Stomach smooth muscle (tissue), 2 donors: ENCODE measurements at regions not wholly inside any gene's neighbourhood (a gene's known extent, or its start where the extent isn't known, plus 50 kb on each side); places are given as distances from the start of the nearest gene placed in this dataset.

Source experiments
- H3K27ac ChIP-seq: one replicate; pipeline ENCODE4 v1.7.0; 2013; ENCODE audit warnings: mild to moderate bottlenecking, low read length, inconsistent platforms
- H3K27me3 ChIP-seq, 2 donors: one replicate each; pipeline ENCODE4 v1.7.0; 2013; ENCODE audit warnings: low read length in 2 of 2; ENCODE audit not compliant: insufficient read depth in 2 of 2, control insufficient read depth in 1 of 2
- H3K36me3 ChIP-seq, 2 donors: one replicate each; pipeline ENCODE4 v1.7.0; 2013; ENCODE audit warnings: low read length in 2 of 2; ENCODE audit not compliant: control insufficient read depth in 2 of 2, insufficient read depth in 2 of 2
- H3K4me1 ChIP-seq: one replicate; pipeline ENCODE4 v1.7.0; 2013; ENCODE audit warnings: low read length; ENCODE audit not compliant: control insufficient read depth, insufficient read depth
- H3K4me3 ChIP-seq, 2 donors: one replicate each; pipeline ENCODE4 v1.7.0; 2013; ENCODE audit warnings: low read length in 2 of 2
- H3K9ac ChIP-seq, 2 donors: one replicate each; pipeline ENCODE4 v1.7.0; 2013; ENCODE audit warnings: low read length in 2 of 2, mild to moderate bottlenecking in 1 of 2
- H3K9me3 ChIP-seq, 2 donors: one replicate each; pipeline ENCODE4 v1.7.0; 2013; ENCODE audit warnings: low read length in 2 of 2; ENCODE audit not compliant: control insufficient read depth in 2 of 2
- donor health status: healthy.
- donor health status: Pancreatic carcinoma.

DNA sequence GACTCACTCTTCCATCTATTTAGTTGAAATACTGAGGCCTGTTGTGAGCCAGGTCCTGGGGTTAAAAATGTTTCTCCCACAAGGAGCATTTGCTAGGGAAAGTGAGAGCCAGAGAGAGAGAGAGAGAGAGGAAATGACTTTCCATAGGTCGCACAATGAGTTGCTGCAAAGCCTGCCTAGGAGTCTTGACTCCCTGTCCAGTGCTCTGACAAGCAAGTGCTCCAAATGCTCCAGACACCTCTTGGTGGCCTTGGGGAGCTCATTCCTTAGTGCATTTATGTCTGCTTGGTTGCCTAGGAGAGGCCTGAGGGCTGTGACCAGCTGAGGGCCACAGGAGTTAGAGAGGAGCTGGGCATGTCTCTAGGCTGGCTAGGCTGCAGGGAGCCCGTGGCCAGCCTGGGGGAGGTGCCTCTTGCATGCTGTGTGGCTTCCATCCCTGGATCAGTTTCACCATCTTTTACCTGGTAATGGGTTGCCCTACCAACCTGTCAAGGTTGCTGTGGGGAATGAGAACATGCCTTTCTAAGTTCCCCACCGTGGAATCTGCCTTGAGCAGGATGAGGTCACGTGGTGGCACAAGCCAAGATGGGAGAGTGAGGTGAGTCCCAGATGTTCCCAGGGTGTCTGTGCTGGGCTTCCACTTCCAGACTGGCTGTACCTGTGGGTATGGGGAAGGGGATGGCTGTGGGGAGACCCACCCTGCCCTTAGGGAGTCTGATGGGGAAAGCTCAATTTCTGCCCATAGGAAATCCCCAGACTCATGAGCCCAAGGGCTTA, 105.0 kb downstream of the VEGFA start:
- Histone ChIP-seq H3K27me3 (no peaks in the 10 kb centered on the region), H3K36me3 (no peaks in the 10 kb centered on the region), H3K27ac (no peak overlapping the region), H3K4me3 (no peak overlapping the region), H3K9me3 (no peaks in the 10 kb centered on the region), H3K9ac (no peak overlapping the region), H3K4me1 (peaks cover 2% of the 10 kb centered on the region)

GRCh38 chr6:43873806-43874714, 104.0 kb downstream of the VEGFA start:
- Histone ChIP-seq H3K36me3 (no peaks in the 10 kb centered on the region), H3K9ac (no peak overlapping the region), H3K27ac (no peak overlapping the region), H3K4me1 (peaks cover 2% of the 10 kb centered on the region), H3K27me3 (no peaks in the 10 kb centered on the region), H3K9me3 (no peaks in the 10 kb centered on the region), H3K4me3 (no peak overlapping the region)

GRCh38 chr6:43871933-43872332, 101.9 kb downstream of the VEGFA start:
- H3K36me3 ChIP-seq: no peaks in the 10 kb centered on the region
- no peak overlapping the region for H3K9ac ChIP-seq
- H3K9me3 ChIP-seq: no peaks in the 10 kb centered on the region
- H3K27ac ChIP-seq: no peak overlapping the region
- no peak overlapping the region for H3K4me3 ChIP-seq
- H3K4me1 ChIP-seq: no peaks in the 10 kb centered on the region
- H3K27me3 ChIP-seq: no peaks in the 10 kb centered on the region

DNA sequence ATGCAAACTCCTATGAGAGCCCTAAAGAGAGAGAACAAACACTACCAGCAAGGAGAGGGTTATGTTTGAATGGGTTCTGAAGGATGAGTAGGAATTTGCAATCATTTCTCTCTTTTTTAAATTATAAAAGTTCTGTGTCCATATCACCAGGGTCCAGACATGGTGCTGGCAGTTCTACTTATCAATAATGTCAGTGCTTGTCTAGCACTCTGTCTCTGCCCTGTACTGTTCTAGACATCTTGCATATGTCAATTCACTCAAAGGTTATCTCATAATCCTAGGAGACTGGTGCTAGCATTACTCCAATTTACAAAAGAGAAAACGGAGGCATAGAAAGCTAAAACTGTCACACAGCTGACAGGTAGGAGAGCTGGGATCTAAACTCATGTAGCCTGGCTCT, 101.3 kb downstream of the VEGFA start:
- H3K36me3 ChIP-seq: no peaks in the 10 kb centered on the region
- H3K4me1 ChIP-seq: no peaks in the 10 kb centered on the region
- H3K9ac ChIP-seq: no peak overlapping the region
- H3K27me3 ChIP-seq: no peaks in the 10 kb centered on the region
- no peaks in the 10 kb centered on the region for H3K9me3 ChIP-seq
- H3K4me3 ChIP-seq: no peak overlapping the region
- H3K27ac ChIP-seq: no peak overlapping the region

DNA sequence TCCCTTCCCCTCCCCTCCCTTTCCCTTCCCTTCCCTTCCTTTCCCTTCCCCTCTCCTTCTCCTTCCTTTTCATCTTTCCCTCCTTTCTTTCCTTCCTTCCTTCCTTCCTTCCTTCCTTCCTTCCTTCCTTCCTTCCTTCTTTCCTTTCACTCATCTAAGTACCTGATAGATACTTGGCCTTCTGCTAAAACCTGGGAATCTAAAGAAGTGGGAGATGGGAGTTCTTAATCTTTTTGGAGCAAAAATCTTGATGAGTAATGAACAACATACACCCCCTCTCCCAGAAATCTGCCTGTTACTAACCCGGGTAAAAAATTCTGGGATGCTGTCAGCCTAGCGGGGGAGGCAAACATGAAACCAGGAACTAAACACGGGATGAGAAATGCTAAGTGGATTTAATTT, 100.7 kb downstream of the VEGFA start:
- H3K27me3 ChIP-seq: peaks cover 0 to under 1% of the 10 kb centered on the region in 2 donors
- H3K27ac ChIP-seq: no peak overlapping the region
- no peak overlapping the region for H3K9ac ChIP-seq
- no peak overlapping the region for H3K4me3 ChIP-seq
- no peaks in the 10 kb centered on the region for H3K4me1 ChIP-seq
- H3K9me3 ChIP-seq: no peaks in the 10 kb centered on the region
- H3K36me3 ChIP-seq: no peaks in the 10 kb centered on the region

GRCh38 chr6:43869792-43870659, 100.0 kb downstream of the VEGFA start:
- H3K36me3 ChIP-seq: no peaks in the 10 kb centered on the region
- H3K27ac ChIP-seq: no peak overlapping the region
- no peaks in the 10 kb centered on the region for H3K9me3 ChIP-seq
- H3K27me3 ChIP-seq: peaks cover 0 to 3% of the 10 kb centered on the region in 2 donors
- H3K9ac ChIP-seq: no peak overlapping the region
- no peak overlapping the region for H3K4me3 ChIP-seq
- no peaks in the 10 kb centered on the region for H3K4me1 ChIP-seq

DNA sequence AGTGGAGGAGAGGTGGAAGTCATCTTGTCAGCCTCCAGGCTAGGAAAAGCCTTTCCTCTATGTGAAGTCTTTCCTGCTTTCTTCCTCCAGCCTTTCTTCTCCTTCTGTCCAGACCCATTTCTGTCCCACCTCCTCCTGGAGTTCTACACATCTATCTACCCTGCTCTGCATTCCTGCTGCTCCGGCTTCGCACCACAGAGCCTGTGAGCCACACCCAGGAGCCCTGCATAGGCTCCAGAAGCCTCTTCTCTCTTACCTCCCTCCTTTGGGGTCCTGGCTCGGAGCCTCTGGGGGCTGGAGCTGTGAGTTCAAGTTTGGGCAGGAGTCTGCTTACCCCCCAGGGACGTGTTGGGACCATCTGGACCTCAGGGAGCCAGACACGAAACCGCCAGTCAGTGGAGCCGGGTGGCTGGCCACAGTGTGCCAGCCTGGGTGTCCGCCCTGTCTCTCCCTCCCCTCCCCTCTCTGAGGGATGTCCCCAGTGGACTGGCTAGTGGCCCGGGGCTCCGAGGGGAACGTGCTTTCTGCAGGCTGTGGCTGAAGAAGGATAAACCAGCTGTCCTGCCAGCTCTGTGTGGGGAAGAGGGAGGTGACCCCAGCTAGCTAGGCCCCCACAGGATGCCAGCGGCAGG, 99.2 kb downstream of the VEGFA start:
- no peaks in the 10 kb centered on the region for H3K4me1 ChIP-seq
- no peaks in the 10 kb centered on the region for H3K9me3 ChIP-seq
- H3K27me3 ChIP-seq: peaks cover 0 to 7% of the 10 kb centered on the region in 2 donors
- no peak overlapping the region for H3K27ac ChIP-seq
- no peak overlapping the region for H3K4me3 ChIP-seq
- H3K36me3 ChIP-seq: no peaks in the 10 kb centered on the region
- no peak overlapping the region for H3K9ac ChIP-seq

DNA sequence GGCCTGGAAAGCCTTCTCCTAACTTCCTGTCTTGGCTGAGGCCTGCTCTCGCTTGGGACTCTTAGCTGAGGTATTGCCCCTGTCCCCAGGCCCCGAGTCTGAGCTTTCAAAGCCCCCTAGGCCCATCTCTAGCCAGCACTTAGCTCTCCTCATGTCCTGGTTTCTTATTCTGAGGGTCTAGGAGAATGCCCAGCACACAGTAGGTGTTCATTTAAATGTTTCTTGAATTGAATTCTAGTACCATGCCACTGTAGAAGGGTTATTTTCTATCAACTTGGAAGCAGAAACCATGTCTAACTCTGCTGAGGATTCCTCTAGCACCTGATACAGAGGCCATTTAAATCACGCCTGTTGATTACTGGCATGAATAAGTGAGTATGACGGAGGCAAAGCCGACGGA, 98.5 kb downstream of the VEGFA start:
- H3K36me3 ChIP-seq: no peaks in the 10 kb centered on the region
- no peaks in the 10 kb centered on the region for H3K4me1 ChIP-seq
- peaks cover 0 to 7% of the 10 kb centered on the region in 2 donors for H3K27me3 ChIP-seq
- no peak overlapping the region for H3K4me3 ChIP-seq
- H3K9me3 ChIP-seq: no peaks in the 10 kb centered on the region
- no peak overlapping the region for H3K9ac ChIP-seq
- no peak overlapping the region for H3K27ac ChIP-seq

- Histone ChIP-seq H3K9me3 (no peaks in the 10 kb centered on the region), H3K4me1 (no peaks in the 10 kb centered on the region), H3K9ac (no peak overlapping the region), H3K27me3 (peaks cover 0 to 7% of the 10 kb centered on the region in 2 donors), H3K36me3 (no peaks in the 10 kb centered on the region), H3K27ac (no peak overlapping the region), H3K4me3 (no peak overlapping the region)
These were observed 98.0 kb downstream of the VEGFA start for GRCh38 chr6:43867996-43868395.

DNA sequence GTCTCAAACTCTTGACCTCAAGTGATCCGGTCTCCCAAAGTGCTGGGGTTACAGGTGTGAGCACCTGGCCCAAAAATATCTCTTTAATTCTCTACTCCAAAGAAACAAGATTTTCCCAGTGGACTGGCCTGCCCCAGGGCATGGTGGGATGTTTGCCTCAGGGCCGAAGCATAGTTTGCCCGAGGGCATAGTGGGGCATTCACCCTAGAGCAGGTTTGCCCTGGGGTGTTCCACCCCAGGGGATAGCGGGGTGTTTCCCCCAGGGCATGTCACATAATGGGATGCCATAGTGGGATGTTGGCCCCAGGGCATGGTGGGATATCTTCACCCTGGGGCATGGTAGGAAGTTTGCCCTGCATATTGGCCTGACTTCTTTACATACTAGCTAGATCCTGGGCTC, 97.2 kb downstream of the VEGFA start:
- peaks cover 0 to 7% of the 10 kb centered on the region in 2 donors for H3K27me3 ChIP-seq
- no peaks in the 10 kb centered on the region for H3K9me3 ChIP-seq
- no peak overlapping the region for H3K9ac ChIP-seq
- no peaks in the 10 kb centered on the region for H3K4me1 ChIP-seq
- H3K27ac ChIP-seq: no peak overlapping the region
- no peaks in the 10 kb centered on the region for H3K36me3 ChIP-seq
- no peak overlapping the region for H3K4me3 ChIP-seq
